ENCODE measurements at regions not wholly inside any gene's neighbourhood (a gene's known extent, or its start where the extent isn't known, plus 50 kb on each side); places are given as distances from the start of the nearest gene placed in this dataset.

- no peak overlapping the region for H3K4me3 ChIP-seq (ENCODE audit: control insufficient read depth, low read depth, low read length)
- TF ChIP-seq CTCF (conservative IDR thresholded peaks at IDR 0.05; ENCODE audit: control insufficient read depth, insufficient read depth, low read depth, low read length): no peak
- DNase-seq (ENCODE audit: low read depth): no peak
These were observed 481.0 kb downstream of the RASEF start for GRCh38 chr9:82581935-82582334.

- H3K4me3 ChIP-seq (ENCODE audit: control insufficient read depth, low read depth, low read length): no peak overlapping the region
- no peak for DNase-seq (ENCODE audit: low read depth)
- TF ChIP-seq CTCF (conservative IDR thresholded peaks at IDR 0.05; ENCODE audit: control insufficient read depth, insufficient read depth, low read depth, low read length): no peak
These were observed 480.2 kb downstream of the RASEF start for GRCh38 chr9:82582693-82583092.

GRCh38 chr9:82583524-82583923 lies 479.4 kb downstream of the RASEF start:
- no peak for TF ChIP-seq CTCF (conservative IDR thresholded peaks at IDR 0.05; ENCODE audit: control insufficient read depth, insufficient read depth, low read depth, low read length)
- no peak overlapping the region for H3K4me3 ChIP-seq (ENCODE audit: control insufficient read depth, low read depth, low read length)
- no peak for DNase-seq (ENCODE audit: low read depth)

GRCh38 chr9:82584349-82584863 lies 478.5 kb downstream of the RASEF start:
- TF ChIP-seq CTCF (conservative IDR thresholded peaks at IDR 0.05; ENCODE audit: control insufficient read depth, insufficient read depth, low read depth, low read length): no peak
- DNase-seq (ENCODE audit: low read depth): no peak
- H3K4me3 ChIP-seq (ENCODE audit: control insufficient read depth, low read depth, low read length): no peak overlapping the region

GRCh38 chr9:82586918-82587356 lies 476.0 kb downstream of the RASEF start:
- no peak for DNase-seq (ENCODE audit: low read depth)
- no peak overlapping the region for H3K4me3 ChIP-seq (ENCODE audit: control insufficient read depth, low read depth, low read length)
- no peak for TF ChIP-seq CTCF (conservative IDR thresholded peaks at IDR 0.05; ENCODE audit: control insufficient read depth, insufficient read depth, low read depth, low read length)

GRCh38 chr9:82588301-82589180 lies 474.4 kb downstream of the RASEF start:
- no peak for DNase-seq (ENCODE audit: low read depth)
- no peak for TF ChIP-seq CTCF (conservative IDR thresholded peaks at IDR 0.05; ENCODE audit: control insufficient read depth, insufficient read depth, low read depth, low read length)
- H3K4me3 ChIP-seq (ENCODE audit: control insufficient read depth, low read depth, low read length): no peak overlapping the region

Data from fibroblast of mammary gland (primary cell).